GM18508 (cell line): ENCODE measurements at regions not wholly inside any gene's neighbourhood (a gene's known extent, or its start where the extent isn't known, plus 50 kb on each side); places are given as distances from the start of the nearest gene placed in this dataset.

Source experiments
- ATAC-seq: cut with Tn5 transposase; IDR thresholded peaks from one replicate; pipeline ENCODE4 v1.9.1; 2021; ENCODE audit warnings: moderate number of reproducible peaks; ENCODE audit not compliant: insufficient read depth, unreplicated experiment

GRCh38 chr12:90333939-90334338, 621.0 kb downstream of the CCER1 start:
- ATAC-seq, result no peak

- ATAC-seq, result no peak
Observed at GRCh38 chr12:90333424-90333823, 621.6 kb downstream of the CCER1 start.

DNA sequence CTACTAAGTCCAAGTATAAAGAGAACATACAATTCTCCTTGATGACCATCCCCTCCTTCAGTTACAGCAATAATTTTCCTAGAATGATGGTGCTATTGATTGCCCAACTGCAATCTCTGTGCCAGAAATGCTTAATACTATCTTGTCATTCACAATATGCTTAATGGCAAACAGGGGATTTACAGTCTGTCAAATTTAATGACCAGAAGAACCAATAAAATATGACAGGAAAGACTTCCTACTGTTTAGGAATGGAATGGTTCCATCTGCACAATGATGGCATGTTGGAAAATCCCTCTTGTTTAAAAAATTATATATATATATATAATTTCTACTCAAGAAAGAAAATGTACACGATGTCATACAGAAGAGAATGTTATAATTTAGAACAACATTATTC, 623.2 kb downstream of the CCER1 start:
- no peak for ATAC-seq

- ATAC-seq, result no peak
Observed at GRCh38 chr12:90331262-90331661, 622.6 kb upstream of the ATP2B1 start.

DNA sequence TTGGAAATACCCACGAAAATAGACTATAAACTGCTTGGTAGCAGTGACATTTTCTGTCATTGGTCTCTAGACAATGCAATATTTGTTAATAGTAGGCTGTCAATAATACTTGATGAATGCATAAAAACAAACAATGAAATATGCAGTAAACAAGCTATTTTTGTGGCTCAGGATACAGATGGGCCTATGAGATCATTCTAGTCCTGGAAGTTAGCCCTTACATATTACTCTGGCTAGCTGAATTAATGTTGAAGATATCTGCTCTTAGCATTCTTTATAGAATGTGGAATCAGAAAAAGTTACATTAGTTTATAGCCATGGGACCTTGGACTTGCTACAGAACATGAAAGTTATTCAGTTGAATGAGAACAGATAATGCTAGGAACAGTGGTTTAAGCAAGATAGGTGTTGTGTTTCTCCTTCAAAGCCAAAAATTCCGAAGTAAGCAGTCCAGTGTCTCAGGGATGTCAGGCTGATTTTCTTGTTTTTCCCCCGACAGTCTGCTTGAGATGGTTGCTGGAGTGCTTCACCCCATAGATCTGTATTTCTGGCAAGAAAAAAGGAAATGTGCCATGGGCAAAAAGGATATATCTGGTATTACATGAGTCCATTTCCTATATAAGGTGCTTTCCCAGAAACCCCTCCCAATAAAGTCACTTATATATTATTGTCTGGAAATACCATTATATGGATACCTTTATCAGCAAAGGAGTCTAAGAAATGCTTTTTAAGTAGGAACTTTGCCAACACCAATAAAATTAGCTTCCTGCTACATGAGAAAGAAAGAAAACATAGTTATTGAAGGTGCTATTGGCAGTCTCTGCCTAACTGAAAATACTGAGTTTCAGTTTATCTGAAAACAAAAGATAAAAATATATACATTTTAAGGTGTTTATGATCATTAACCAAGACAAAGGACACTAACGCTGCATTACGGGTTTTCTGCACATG, 619.4 kb upstream of the ATP2B1 start:
- ATAC-seq, result no peak

DNA sequence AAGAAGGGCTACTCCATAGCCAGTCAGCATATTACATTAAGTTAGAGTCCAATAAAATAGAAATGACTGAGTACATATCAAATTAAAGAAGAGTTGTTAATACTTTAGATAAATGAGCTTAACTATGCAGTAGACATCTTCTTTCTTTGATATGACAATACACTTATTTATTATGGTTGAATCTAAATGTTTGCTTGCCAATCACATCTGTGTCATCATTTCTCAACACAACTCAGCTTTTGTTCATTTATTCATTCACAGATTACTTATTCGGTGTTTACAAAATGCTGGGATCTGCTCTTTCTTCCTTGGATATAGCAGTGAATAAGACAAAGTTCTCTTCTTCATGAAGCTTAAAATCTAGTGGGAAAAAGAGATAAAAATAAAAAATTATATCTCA, 614.6 kb upstream of the ATP2B1 start:
- ATAC-seq, result no peak

DNA sequence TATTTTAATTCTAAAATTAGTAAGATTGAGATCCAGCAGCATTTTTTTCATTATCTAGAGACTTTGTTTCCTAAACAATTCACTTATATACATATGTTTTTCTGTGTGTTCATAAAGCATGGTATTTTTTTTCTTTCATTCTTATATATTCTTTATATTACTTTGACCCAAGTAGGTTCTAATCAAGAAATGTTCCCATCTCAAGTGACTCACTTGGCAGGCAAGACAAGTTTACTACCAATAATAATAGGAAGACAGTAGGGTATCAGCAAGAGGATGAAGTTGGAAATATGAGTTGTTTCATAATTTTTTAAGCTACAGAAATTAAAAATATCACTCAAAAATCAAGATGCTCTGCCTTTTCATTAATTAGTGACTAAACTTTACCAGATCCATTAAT, 613.4 kb upstream of the ATP2B1 start:
- ATAC-seq, result no peak

DNA sequence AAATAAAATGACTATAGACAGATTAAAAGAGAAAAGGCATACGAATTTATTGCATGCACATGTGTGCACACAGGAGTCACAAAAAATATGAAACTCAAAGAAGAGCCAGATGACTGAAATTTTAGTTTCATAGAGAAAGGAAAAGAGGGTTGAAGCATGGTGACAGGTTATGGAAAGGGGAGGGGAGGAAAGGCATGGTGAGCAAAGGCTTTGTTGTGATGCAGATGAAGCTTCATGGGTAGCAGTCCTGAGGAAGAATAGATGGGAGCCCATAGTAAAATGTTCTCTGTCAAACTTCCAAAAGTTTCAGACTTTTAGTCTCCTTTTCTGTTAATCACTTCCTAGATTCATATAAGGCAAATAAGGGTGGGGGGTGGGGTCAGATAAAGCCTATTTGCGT, 612.7 kb upstream of the ATP2B1 start:
- ATAC-seq, result no peak

DNA sequence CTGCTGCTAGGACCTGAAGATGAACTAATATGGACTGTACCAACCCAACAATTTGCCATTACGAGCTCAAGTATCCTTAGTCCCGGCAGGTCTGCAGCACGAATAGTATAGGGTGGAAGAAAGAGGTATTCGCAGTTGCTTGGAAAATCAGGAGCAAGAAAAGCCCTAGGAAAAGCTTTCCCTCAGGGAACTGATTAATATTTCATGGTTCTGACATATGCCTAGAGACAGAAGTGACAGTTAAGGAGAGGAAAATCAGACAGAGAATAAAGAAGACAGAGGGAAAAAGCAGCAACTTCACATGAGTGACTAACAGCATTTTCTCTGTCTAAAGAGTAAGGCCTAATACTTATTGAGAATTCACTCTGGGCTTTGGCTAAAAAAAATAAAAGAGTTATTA, 602.9 kb upstream of the ATP2B1 start:
- no peak for ATAC-seq

- no peak for ATAC-seq
Observed at GRCh38 chr12:90305379-90305778, 596.7 kb upstream of the ATP2B1 start.

DNA sequence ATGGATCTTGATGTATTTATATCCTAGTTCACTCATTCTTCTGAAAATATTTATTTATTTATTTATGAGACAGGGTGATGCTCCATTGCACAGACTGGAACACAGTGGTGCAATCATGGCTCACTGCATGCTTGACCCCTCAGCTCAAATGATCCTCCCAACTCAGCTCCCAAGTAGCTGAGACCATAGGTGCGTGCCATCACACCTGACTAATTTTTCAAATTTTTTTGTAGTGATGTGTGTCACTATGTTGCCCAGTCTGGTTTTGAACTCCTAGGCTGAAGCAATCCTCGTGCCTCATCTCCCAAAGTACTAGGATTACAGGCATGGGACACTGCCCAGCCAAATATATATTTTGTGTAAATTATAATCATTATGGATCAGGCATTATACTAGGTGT, 595.6 kb upstream of the ATP2B1 start:
- ATAC-seq, result no peak

- no peak for ATAC-seq
Observed at GRCh38 chr12:90303771-90304170, 595.1 kb upstream of the ATP2B1 start.

- no peak for ATAC-seq
Observed at GRCh38 chr12:90301561-90302133, 593.0 kb upstream of the ATP2B1 start.

- ATAC-seq, result no peak
Observed at GRCh38 chr12:90301095-90301494, 592.5 kb upstream of the ATP2B1 start.

DNA sequence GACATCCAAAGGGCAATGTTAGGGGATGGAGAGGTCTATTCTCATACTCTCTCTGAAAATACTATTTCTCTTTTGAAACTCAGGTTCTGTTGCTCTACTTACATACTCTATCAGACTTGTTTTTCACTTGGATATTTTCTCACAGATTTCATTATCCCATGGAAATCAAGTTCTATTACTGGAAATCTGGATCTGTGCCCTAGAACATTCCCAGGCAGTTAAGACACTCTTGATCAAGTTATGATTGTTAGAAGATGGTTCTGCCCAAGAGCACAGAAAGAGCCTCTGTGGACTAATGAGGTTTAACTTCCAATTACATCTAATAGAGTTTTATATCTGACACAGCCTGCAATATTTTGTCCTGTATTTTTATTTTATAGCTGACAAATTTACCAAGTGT, 591.0 kb upstream of the ATP2B1 start:
- ATAC-seq, result no peak

DNA sequence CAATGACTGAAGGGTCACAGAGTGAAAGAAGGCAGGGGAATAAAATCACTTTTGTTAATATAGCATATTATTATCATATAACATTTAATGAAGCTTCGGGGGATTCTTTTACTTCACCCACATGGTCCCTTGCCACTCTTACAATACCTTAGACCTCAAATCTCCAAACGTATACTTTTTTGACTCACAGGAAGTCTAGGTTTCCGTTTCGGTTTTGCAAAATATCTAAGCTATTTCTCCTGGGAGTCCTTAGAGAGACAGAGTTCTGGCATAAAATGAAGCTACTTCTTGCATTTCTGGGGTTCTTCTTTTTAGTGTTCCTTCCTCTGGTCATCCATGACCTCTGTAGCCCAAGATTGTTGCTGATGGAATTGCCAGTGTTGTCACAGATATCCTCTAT, 590.5 kb upstream of the ATP2B1 start:
- peak; percentile 96 for ATAC-seq

DNA sequence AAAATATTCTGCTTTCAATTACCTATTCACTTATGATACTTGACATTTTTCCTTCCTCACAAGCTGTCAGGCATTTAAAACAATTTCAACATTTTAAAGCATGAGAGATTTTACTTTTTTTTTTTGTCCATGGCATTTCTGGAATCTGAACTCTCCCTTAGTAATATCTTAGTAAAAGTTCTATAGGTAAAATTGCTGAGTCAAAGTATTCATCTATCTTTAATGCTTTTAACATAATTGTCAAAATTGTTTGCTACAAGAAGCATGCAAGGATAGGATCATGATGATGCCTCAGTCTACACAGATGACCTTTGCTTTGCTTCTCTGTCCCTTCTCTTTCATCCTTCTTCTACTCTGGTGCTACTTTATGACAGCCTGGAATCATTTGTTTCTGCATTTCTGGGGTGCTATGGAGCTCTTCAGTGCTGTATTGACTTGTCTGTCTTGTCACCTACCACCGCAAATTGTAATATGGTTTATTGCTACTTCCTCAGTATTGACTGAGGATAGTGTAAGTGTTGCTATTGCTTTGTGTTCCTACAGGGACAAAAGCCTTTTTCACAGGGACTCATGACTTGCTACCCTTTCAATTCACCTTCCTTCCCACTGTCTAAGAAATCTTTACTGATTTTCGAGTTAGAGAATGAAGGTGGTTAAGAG, 589.8 kb upstream of the ATP2B1 start:
- ATAC-seq, result no peak

DNA sequence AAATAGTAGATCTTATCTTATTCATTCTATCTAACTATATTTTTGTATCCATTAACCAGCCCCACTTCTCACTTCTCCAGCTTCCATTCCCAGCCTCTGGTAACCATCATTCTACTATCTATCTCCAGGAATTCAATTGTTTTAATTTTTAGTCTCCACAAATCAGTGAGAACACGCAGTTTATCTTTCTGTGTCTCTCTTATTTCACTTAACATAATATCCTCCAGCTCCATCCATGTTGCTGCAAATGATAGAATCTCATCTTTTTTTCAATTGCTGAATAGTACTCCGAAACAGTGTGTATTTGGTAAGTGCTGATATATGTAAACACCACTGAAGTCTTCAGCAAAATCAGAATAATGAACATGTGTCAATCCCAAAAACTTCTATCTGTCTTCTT, 587.2 kb upstream of the ATP2B1 start:
- no peak for ATAC-seq

- ATAC-seq, result no peak
Observed at GRCh38 chr12:90292183-90292582, 583.5 kb upstream of the ATP2B1 start.

- ATAC-seq, result no peak
Observed at GRCh38 chr12:90290980-90291975, 582.6 kb upstream of the ATP2B1 start.
